ENCODE measurements at regions not wholly inside any gene's neighbourhood (a gene's known extent, or its start where the extent isn't known, plus 50 kb on each side); places are given as distances from the start of the nearest gene placed in this dataset.

- DNase-seq (ENCODE audit: low read depth, low spot score) = no peak
Observed at GRCh38 chr5:138665261-138665660, 88.0 kb upstream of the CTNNA1 start.

GRCh38 chr5:138664276-138664943, 88.8 kb upstream of the CTNNA1 start:
- no peak for DNase-seq (ENCODE audit: low read depth, low spot score)

GRCh38 chr5:138663561-138663960, 88.4 kb upstream of the HSPA9 start:
- no peak for DNase-seq (ENCODE audit: low read depth, low spot score)

GRCh38 chr5:138663009-138663408, 87.8 kb upstream of the HSPA9 start:
- no peak for DNase-seq (ENCODE audit: low read depth, low spot score)

- no peak for DNase-seq (ENCODE audit: low read depth, low spot score)
Observed at GRCh38 chr5:138662599-138662998, 87.4 kb upstream of the HSPA9 start.

- DNase-seq (ENCODE audit: low read depth, low spot score) = no peak
Observed at GRCh38 chr5:138661991-138662434, 86.8 kb upstream of the HSPA9 start.

- DNase-seq (ENCODE audit: low read depth, low spot score) = no peak
Observed at GRCh38 chr5:138661291-138661960, 86.2 kb upstream of the HSPA9 start.

- DNase-seq (ENCODE audit: low read depth, low spot score) = no peak
Observed at GRCh38 chr5:138660051-138660572, 84.9 kb upstream of the HSPA9 start.

GRCh38 chr5:138659561-138659960, 84.4 kb upstream of the HSPA9 start:
- DNase-seq (ENCODE audit: low read depth, low spot score) = no peak

GRCh38 chr5:138659121-138659520, 83.9 kb upstream of the HSPA9 start:
- DNase-seq (ENCODE audit: low read depth, low spot score) = no peak

GRCh38 chr5:138658676-138659075, 83.5 kb upstream of the HSPA9 start:
- DNase-seq (ENCODE audit: low read depth, low spot score) = no peak

- DNase-seq (ENCODE audit: low read depth, low spot score) = no peak
Observed at GRCh38 chr5:138657360-138657759, 82.2 kb upstream of the HSPA9 start.

- DNase-seq (ENCODE audit: low read depth, low spot score) = no peak
Observed at GRCh38 chr5:138656916-138657315, 81.7 kb upstream of the HSPA9 start.

GRCh38 chr5:138655530-138656190, 80.5 kb upstream of the HSPA9 start:
- DNase-seq (ENCODE audit: low read depth, low spot score) = peak; percentile 30

- DNase-seq (ENCODE audit: low read depth, low spot score) = no peak
Observed at GRCh38 chr5:138654281-138654867, 79.2 kb upstream of the HSPA9 start.

GRCh38 chr5:138653502-138653901, 78.3 kb upstream of the HSPA9 start:
- no peak for DNase-seq (ENCODE audit: low read depth, low spot score)

- no peak for DNase-seq (ENCODE audit: low read depth, low spot score)
Observed at GRCh38 chr5:138651767-138652117, 76.5 kb upstream of the HSPA9 start.

- DNase-seq (ENCODE audit: low read depth, low spot score) = no peak
Observed at GRCh38 chr5:138651058-138651766, 76.0 kb upstream of the HSPA9 start.

GRCh38 chr5:138650196-138650595, 75.0 kb upstream of the HSPA9 start:
- no peak for DNase-seq (ENCODE audit: low read depth, low spot score)

GRCh38 chr5:138649775-138650174, 74.6 kb upstream of the HSPA9 start:
- no peak for DNase-seq (ENCODE audit: low read depth, low spot score)

- DNase-seq (ENCODE audit: low read depth, low spot score) = no peak
Observed at GRCh38 chr5:138649316-138649720, 74.1 kb upstream of the HSPA9 start.

Measured in pulmonary artery endothelial cell (primary cell).